WTC11 (cell line): ENCODE measurements at regions not wholly inside any gene's neighbourhood (a gene's known extent, or its start where the extent isn't known, plus 50 kb on each side); places are given as distances from the start of the nearest gene placed in this dataset.
A peak's percentile ranks its signal among the peaks of the same experiment; 100 is the strongest.

Experiments
- ATAC-seq: fragments of 200-7000 bp; cut with Tn5 transposase; 2 replicates; pipeline ENCODE4 v1.10.0; 2021; ENCODE audit warnings: mild to moderate bottlenecking, moderate library complexity
- CTCF ChIA-PET: fragments of 300-600 bp; sonication (Branson Sonifier 250); formaldehyde crosslinking; loops from one replicate; lab custom pipeline; 2021; ENCODE audit warnings: antibody characterized with exemption; lab: Charles Lee
- POLR2A ChIA-PET: fragments of 350-600 bp; sonication (Branson Sonifier 250); formaldehyde crosslinking; loops from one replicate; lab custom pipeline; 2021; ENCODE audit warnings: antibody characterized with exemption; lab: Charles Lee
- DNase-seq: peaks from one replicate; pipeline ENCODE4 v3.0.0; 2021; ENCODE audit warnings: low spot score
- H3K27ac Mint-ChIP-seq: 2 replicates; pipeline ENCODE4 v1.8.0; 2021; ENCODE audit warnings: mixed read lengths
- H3K27me3 Mint-ChIP-seq: 2 replicates; pipeline ENCODE4 v1.8.0; 2021; ENCODE audit warnings: low read depth, mild to moderate bottlenecking, moderate library complexity, mixed read lengths
- H3K36me3 Mint-ChIP-seq: 2 replicates; pipeline ENCODE4 v1.8.0; 2021; ENCODE audit warnings: mixed read lengths
- H3K4me1 Mint-ChIP-seq: 2 replicates; pipeline ENCODE4 v1.8.0; 2022; ENCODE audit warnings: mixed read lengths
- H3K4me3 Mint-ChIP-seq: 2 replicates; pipeline ENCODE4 v1.8.0; 2021; ENCODE audit warnings: mild to moderate bottlenecking, moderate library complexity, mixed read lengths
- H3K9me3 Mint-ChIP-seq: 2 replicates; pipeline ENCODE4 v1.8.0; 2021; ENCODE audit warnings: mixed read lengths
- AFF4 ChIP-seq: sonication (generic); formaldehyde crosslinking; IDR thresholded peaks from 2 replicates; pipeline ENCODE4 v1.8.1; 2023; ENCODE audit warnings: mild to moderate bottlenecking, missing genetic modification reagents, borderline replicate concordance
- ARID4B ChIP-seq: sonication (generic); formaldehyde crosslinking; IDR thresholded peaks from 2 replicates; pipeline ENCODE4 v1.8.0; 2023; ENCODE audit warnings: missing genetic modification reagents, mild to moderate bottlenecking, borderline replicate concordance
- CREB1 ChIP-seq: sonication (generic); formaldehyde crosslinking; IDR thresholded peaks from 2 replicates; pipeline ENCODE4 v1.8.0; 2023; ENCODE audit warnings: mild to moderate bottlenecking, missing genetic modification reagents
- E2F5 ChIP-seq: sonication (generic); formaldehyde crosslinking; IDR thresholded peaks from 2 replicates; pipeline ENCODE4 v1.8.1; 2022; ENCODE audit warnings: mild to moderate bottlenecking, moderate library complexity, missing genetic modification reagents
- ELF4 ChIP-seq: sonication (generic); formaldehyde crosslinking; IDR thresholded peaks from 2 replicates; pipeline ENCODE4 v1.8.1; 2022; ENCODE audit warnings: low read depth, mild to moderate bottlenecking, moderate library complexity, missing genetic modification reagents
- FOXJ3 ChIP-seq: sonication (generic); formaldehyde crosslinking; IDR thresholded peaks from 2 replicates; pipeline ENCODE4 v1.9.0; 2021; ENCODE audit warnings: missing genetic modification reagents, mild to moderate bottlenecking, borderline replicate concordance
- MAX ChIP-seq: sonication (generic); formaldehyde crosslinking; IDR thresholded peaks from 2 replicates; pipeline ENCODE4 v1.8.0; 2022; ENCODE audit warnings: mild to moderate bottlenecking, missing genetic modification reagents
- PREB ChIP-seq: sonication (generic); formaldehyde crosslinking; IDR thresholded peaks from 2 replicates; pipeline ENCODE4 v1.8.1; 2022; ENCODE audit warnings: mild to moderate bottlenecking, missing genetic modification reagents, moderate library complexity, borderline replicate concordance
- PRRX2 ChIP-seq: fragments of 250-450 bp; sonication (Bioruptor Pico); IDR thresholded peaks from 2 replicates; pipeline ENCODE4 v1.8.0; 2021; ENCODE audit warnings: mild to moderate bottlenecking
- SMAD4 ChIP-seq: sonication (generic); formaldehyde crosslinking; IDR thresholded peaks from 2 replicates; pipeline ENCODE4 v1.8.0; 2022; ENCODE audit warnings: mild to moderate bottlenecking, missing genetic modification reagents
- TEAD4 ChIP-seq: sonication (generic); formaldehyde crosslinking; IDR thresholded peaks from 2 replicates; pipeline ENCODE4 v1.8.0; 2022; ENCODE audit warnings: mild to moderate bottlenecking, missing genetic modification reagents
- ZBTB21 ChIP-seq: sonication (generic); formaldehyde crosslinking; IDR thresholded peaks from 2 replicates; pipeline ENCODE4 v1.8.1; 2023; ENCODE audit warnings: mild to moderate bottlenecking, missing genetic modification reagents, borderline replicate concordance
- ZBTB43 ChIP-seq: sonication (generic); formaldehyde crosslinking; IDR thresholded peaks from 2 replicates; pipeline ENCODE4 v1.8.1; 2023; ENCODE audit warnings: mild to moderate bottlenecking, missing genetic modification reagents
- ZMAT4 ChIP-seq: fragments of 250-450 bp; sonication (Bioruptor Pico); IDR thresholded peaks from 2 replicates; pipeline ENCODE4 v1.9.0; 2021; ENCODE audit warnings: mild to moderate bottlenecking
- ZNF121 ChIP-seq: sonication (generic); formaldehyde crosslinking; IDR thresholded peaks from 2 replicates; pipeline ENCODE4 v1.8.0; 2023; ENCODE audit warnings: missing genetic modification reagents
- ZNF138 ChIP-seq: sonication (generic); formaldehyde crosslinking; conservative IDR thresholded peaks from 2 replicates; pipeline ENCODE4 v1.8.1; 2022; ENCODE audit warnings: mild to moderate bottlenecking, moderate library complexity, missing genetic modification reagents

- no peak overlapping the region for H3K27ac Mint-ChIP-seq
- peaks cover 4% of the 10 kb centered on the region for H3K9me3 Mint-ChIP-seq
- peaks cover 80% of the 10 kb centered on the region for H3K27me3 Mint-ChIP-seq
- CTCF ChIA-PET = interaction anchor here (0.6 to 5.6 kb wide), 10 partner anchors 9 to 183 kb away, joined by 3 to 66 read pairs (median 5); no protein-coding TSS in a partner anchor
- peaks cover 11% of the 10 kb centered on the region for H3K36me3 Mint-ChIP-seq
- H3K4me1 Mint-ChIP-seq = peaks cover 32% of the 10 kb centered on the region
- POLR2A ChIA-PET = no interaction called here
- H3K4me3 Mint-ChIP-seq = peak overlapping the region; percentile 45
- ATAC-seq = peak; percentile 53
- no peak for TF ChIP-seq ZMAT4 (CRISPR knock-in tag)
- no peak for TF ChIP-seq ZBTB21
- TF ChIP-seq SMAD4 (CRISPR knock-in tag) = no peak
- TF ChIP-seq FOXJ3 (CRISPR knock-in tag) = no peak
- peak; percentile 32; the same call in 1 of the 2 replicates for TF ChIP-seq ZBTB43 (CRISPR knock-in tag)
- no peak for DNase-seq
These were observed 58.8 kb upstream of the FBRSL1 start for GRCh38 chr12:132430838-132431774.

GRCh38 chr12:132429946-132430643 lies 59.9 kb upstream of the FBRSL1 start:
- H3K27me3 Mint-ChIP-seq = peaks cover 80% of the 10 kb centered on the region
- ATAC-seq = peak; percentile 53
- peak; percentile 66 for DNase-seq
- peaks cover 14% of the 10 kb centered on the region for H3K9me3 Mint-ChIP-seq
- peak overlapping the region; percentile 45 for H3K4me3 Mint-ChIP-seq
- H3K4me1 Mint-ChIP-seq = peaks cover 28% of the 10 kb centered on the region
- POLR2A ChIA-PET = interaction anchor here (1.0 kb wide), 1 partner anchor 16 kb away, joined by 3 read pairs; no protein-coding TSS in a partner anchor
- peaks cover 16% of the 10 kb centered on the region for H3K36me3 Mint-ChIP-seq
- no peak overlapping the region for H3K27ac Mint-ChIP-seq
- CTCF ChIA-PET = interaction anchor here (0.6 to 5.6 kb wide), 13 partner anchors 8 to 184 kb away, joined by 3 to 66 read pairs (median 4); no protein-coding TSS in a partner anchor
- TF ChIP-seq CREB1 (CRISPR knock-in tag) (no peak), ZBTB43 (CRISPR knock-in tag) (peak; percentile 95), PRRX2 (CRISPR knock-in tag) (no peak), AFF4 (no peak), E2F5 (CRISPR knock-in tag) (0 out of 2 replicates have a peak, but pooled peaks have one; percentile 30), ZBTB21 (no peak), TEAD4 (no peak), ARID4B (CRISPR knock-in tag) (no peak), MAX (no peak; the same call in 1 of the 2 replicates), ZNF138 (CRISPR knock-in tag) (0 out of 2 replicates have a peak, but pooled peaks have one; percentile 55), ELF4 (CRISPR knock-in tag) (no peak), PREB (CRISPR knock-in tag) (no peak), ZNF121 (no peak)
